ENCODE measurements at regions not wholly inside any gene's neighbourhood (a gene's known extent, or its start where the extent isn't known, plus 50 kb on each side); places are given as distances from the start of the nearest gene placed in this dataset.

- Histone ChIP-seq H3K4me3 (ENCODE audit: low read length) (no peak overlapping the region), H3K36me3 (ENCODE audit: insufficient read depth, low read length) (no peaks in the 10 kb centered on the region), H3K27ac (ENCODE audit: low read depth in 1 of 2, low read length in 2 of 2) (no peak overlapping the region), H3K27me3 (ENCODE audit: control insufficient read depth in 1 of 2, insufficient read depth in 2 of 2, low read length in 2 of 2) (no peaks in the 10 kb centered on the region), H3K9me3 (ENCODE audit: control insufficient read depth in 1 of 2, insufficient read depth in 1 of 2, low read length in 2 of 2) (no peaks in the 10 kb centered on the region), H3K4me1 (ENCODE audit: insufficient read depth, low read length) (no peaks in the 10 kb centered on the region)
- intact Hi-C loops (cut with DNase I, micrococcal nuclease), result no loop called here
- no peak for ATAC-seq (ENCODE audit: poor library complexity)
- Mint-ChIP-seq H3K27me3 (no peaks in the 10 kb centered on the region), H3K36me3 (ENCODE audit: low read depth) (no peaks in the 10 kb centered on the region), H3K4me1 (ENCODE audit: low read depth) (no peaks in the 10 kb centered on the region), H3K4me3 (no peak overlapping the region), H3K9me3 (no peaks in the 10 kb centered on the region), H3K27ac (no peak overlapping the region)
- no peak for TF ChIP-seq CTCF (IDR thresholded peaks at IDR 0.05)
- CTCF ChIA-PET, result no interaction called here
- no peak for DNase-seq
- POLR2A ChIA-PET, result no interaction called here
Measured at GRCh38 chrX:10033375-10034007, 66.3 kb downstream of the CLDN34 start.

DNA sequence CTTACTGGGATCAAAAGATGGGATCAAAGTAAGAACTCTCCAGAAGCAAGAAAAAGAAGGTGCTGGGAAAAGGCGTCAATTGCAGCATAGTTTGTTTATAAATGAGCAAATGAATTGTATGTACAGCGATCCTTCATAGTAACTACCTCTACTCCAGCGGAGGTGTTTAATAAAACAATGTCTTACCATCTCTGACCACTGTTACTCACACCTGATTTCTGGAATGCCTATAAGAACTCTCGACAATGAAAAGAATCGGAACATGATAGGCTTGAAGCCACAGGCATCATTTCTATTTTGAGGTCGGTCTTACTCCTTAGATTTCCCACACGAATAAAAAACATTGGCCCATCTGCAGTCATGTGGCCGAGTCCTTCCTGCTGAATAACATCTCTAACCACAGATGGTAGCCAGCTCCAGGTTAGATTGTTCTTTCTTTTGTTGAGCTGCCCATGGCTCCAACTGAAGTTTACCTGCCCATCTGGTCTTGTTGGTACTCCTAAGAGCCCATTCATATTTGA lies 67.6 kb downstream of the CLDN34 start:
- no peak for TF ChIP-seq CTCF (IDR thresholded peaks at IDR 0.05)
- no peak overlapping the region for H3K27ac ChIP-seq (ENCODE audit: low read depth in 1 of 2, low read length in 2 of 2)
- H3K27ac Mint-ChIP-seq, result no peak overlapping the region
- H3K27me3 Mint-ChIP-seq, result no peaks in the 10 kb centered on the region
- H3K4me1 ChIP-seq (ENCODE audit: insufficient read depth, low read length), result no peaks in the 10 kb centered on the region
- no peaks in the 10 kb centered on the region for H3K36me3 ChIP-seq (ENCODE audit: insufficient read depth, low read length)
- no peak overlapping the region for H3K4me3 ChIP-seq (ENCODE audit: low read length)
- no peaks in the 10 kb centered on the region for H3K36me3 Mint-ChIP-seq (ENCODE audit: low read depth)
- ChIA-PET CTCF (no interaction called here), POLR2A (no interaction called here)
- H3K4me1 Mint-ChIP-seq (ENCODE audit: low read depth), result no peaks in the 10 kb centered on the region
- ATAC-seq (ENCODE audit: poor library complexity), result no peak
- H3K4me3 Mint-ChIP-seq, result no peak overlapping the region
- no peaks in the 10 kb centered on the region for H3K9me3 Mint-ChIP-seq
- no peaks in the 10 kb centered on the region for H3K9me3 ChIP-seq (ENCODE audit: control insufficient read depth in 1 of 2, insufficient read depth in 1 of 2, low read length in 2 of 2)
- intact Hi-C loops (cut with DNase I, micrococcal nuclease), result no loop called here
- no peaks in the 10 kb centered on the region for H3K27me3 ChIP-seq (ENCODE audit: control insufficient read depth in 1 of 2, insufficient read depth in 2 of 2, low read length in 2 of 2)
- no peak for DNase-seq

GRCh38 chrX:10038585-10038984 lies 71.4 kb downstream of the CLDN34 start:
- H3K9me3 ChIP-seq (ENCODE audit: control insufficient read depth in 1 of 2, insufficient read depth in 1 of 2, low read length in 2 of 2), result no peaks in the 10 kb centered on the region
- H3K4me3 Mint-ChIP-seq, result no peak overlapping the region
- H3K4me1 ChIP-seq (ENCODE audit: insufficient read depth, low read length), result no peaks in the 10 kb centered on the region
- no peak for TF ChIP-seq CTCF (IDR thresholded peaks at IDR 0.05)
- H3K27me3 ChIP-seq (ENCODE audit: control insufficient read depth in 1 of 2, insufficient read depth in 2 of 2, low read length in 2 of 2), result no peaks in the 10 kb centered on the region
- no peak for DNase-seq
- no peak overlapping the region for H3K27ac ChIP-seq (ENCODE audit: low read depth in 1 of 2, low read length in 2 of 2)
- H3K4me1 Mint-ChIP-seq (ENCODE audit: low read depth), result no peaks in the 10 kb centered on the region
- H3K36me3 Mint-ChIP-seq (ENCODE audit: low read depth), result no peaks in the 10 kb centered on the region
- H3K9me3 Mint-ChIP-seq, result no peaks in the 10 kb centered on the region
- intact Hi-C loops (cut with DNase I, micrococcal nuclease), result no loop called here
- H3K27me3 Mint-ChIP-seq, result no peaks in the 10 kb centered on the region
- ChIA-PET POLR2A (no interaction called here), CTCF (no interaction called here)
- no peak overlapping the region for H3K27ac Mint-ChIP-seq
- ATAC-seq (ENCODE audit: poor library complexity), result no peak
- H3K36me3 ChIP-seq (ENCODE audit: insufficient read depth, low read length), result no peaks in the 10 kb centered on the region
- H3K4me3 ChIP-seq (ENCODE audit: low read length), result no peak overlapping the region
